Bronchial epithelial cell (primary cell): ENCODE measurements at regions not wholly inside any gene's neighbourhood (a gene's known extent, or its start where the extent isn't known, plus 50 kb on each side); places are given as distances from the start of the nearest gene placed in this dataset.

Experiments
- DNase-seq: peaks from one replicate; pipeline ENCODE4 v3.0.0-alpha.2; 2010; ENCODE audit warnings: low read depth
- FAIRE-seq: peaks from 2 replicates; lab custom pipeline; 2011; peaks lifted over from hg19 to GRCh38; lab: Jason Lieb, UNC
- H3K27me3 ChIP-seq: 2 replicates; pipeline ENCODE4 v1.5.1; 2011; ENCODE audit warnings: low read length; ENCODE audit not compliant: control insufficient read depth, insufficient read depth
- H3K36me3 ChIP-seq: 2 replicates; pipeline ENCODE4 v1.5.1; 2011; ENCODE audit warnings: low read length; ENCODE audit not compliant: control insufficient read depth, insufficient read depth
- H3K4me3 ChIP-seq: 2 replicates; pipeline ENCODE4 v1.5.1; 2011; ENCODE audit warnings: mild to moderate bottlenecking, low read depth, low read length, control low read depth
- CTCF ChIP-seq: IDR thresholded peaks from 2 replicates; pipeline ENCODE4 v1.5.1; 2011; ENCODE audit warnings: mild to moderate bottlenecking, moderate library complexity, low read length, control low read depth, inconsistent platforms; ENCODE audit not compliant: insufficient read depth, severe bottlenecking

- no peak for DNase-seq
- H3K4me3 ChIP-seq = no peak overlapping the region
- TF ChIP-seq CTCF = no peak
- FAIRE-seq = no peak
- H3K36me3 ChIP-seq = no peaks in the 10 kb centered on the region
- H3K27me3 ChIP-seq = peaks cover 11% of the 10 kb centered on the region
Measured at GRCh38 chr6:40288919-40289318, 298.2 kb downstream of the LRFN2 start.

GRCh38 chr6:40287296-40287850 is 299.8 kb downstream of the LRFN2 start:
- no peak overlapping the region for H3K4me3 ChIP-seq
- FAIRE-seq (peak; percentile 36), DNase-seq (peak; percentile 60)
- TF ChIP-seq CTCF = no peak
- H3K36me3 ChIP-seq = no peaks in the 10 kb centered on the region
- peaks cover 11% of the 10 kb centered on the region for H3K27me3 ChIP-seq

- DNase-seq = no peak
- no peak for FAIRE-seq
- H3K4me3 ChIP-seq = no peak overlapping the region
- H3K36me3 ChIP-seq = no peaks in the 10 kb centered on the region
- H3K27me3 ChIP-seq = peaks cover 11% of the 10 kb centered on the region
- no peak for TF ChIP-seq CTCF
Measured at GRCh38 chr6:40286721-40287120, 300.4 kb downstream of the LRFN2 start.

GRCh38 chr6:40285996-40286395 is 301.2 kb downstream of the LRFN2 start:
- FAIRE-seq = no peak
- peaks cover 10% of the 10 kb centered on the region for H3K27me3 ChIP-seq

GRCh38 chr6:40285535-40285934 is 301.6 kb downstream of the LRFN2 start:
- no peak overlapping the region for H3K4me3 ChIP-seq
- H3K27me3 ChIP-seq = peaks cover 10% of the 10 kb centered on the region
- no peak for TF ChIP-seq CTCF
- DNase-seq = no peak
- no peaks in the 10 kb centered on the region for H3K36me3 ChIP-seq
- FAIRE-seq = peak; percentile 55

More at GRCh38 chr6:40285996-40286395, 301.2 kb downstream of the LRFN2 start:
- no peak for DNase-seq
- no peak for TF ChIP-seq CTCF
- Histone ChIP-seq H3K4me3 (no peak overlapping the region), H3K36me3 (no peaks in the 10 kb centered on the region)

- no peaks in the 10 kb centered on the region for H3K36me3 ChIP-seq
- DNase-seq (no peak), FAIRE-seq (no peak)
- H3K27me3 ChIP-seq = peaks cover 10% of the 10 kb centered on the region
- no peak for TF ChIP-seq CTCF
- H3K4me3 ChIP-seq = no peak overlapping the region
Measured at GRCh38 chr6:40282986-40283385, 304.2 kb downstream of the LRFN2 start.
